Ovary (tissue), 7 donors: ENCODE measurements at regions not wholly inside any gene's neighbourhood (a gene's known extent, or its start where the extent isn't known, plus 50 kb on each side); places are given as distances from the start of the nearest gene placed in this dataset.

Source experiments
- DNase-seq, 5 donors: peaks; one replicate each; pipeline ENCODE4 v3.0.0-alpha.2; 2019 to 2020
- H3K27ac ChIP-seq, 2 donors: fragments of 200-600 bp; one replicate each; pipeline versions ENCODE4 v1.5.1 to v1.8.0; 2019 to 2022
- H3K27me3 ChIP-seq: fragments of 200-600 bp; one replicate; pipeline ENCODE4 v1.8.0; 2022
- H3K36me3 ChIP-seq: fragments of 200-600 bp; sonication (generic); one replicate; pipeline ENCODE4 v1.5.1; 2019
- H3K4me1 ChIP-seq: one replicate; pipeline ENCODE4 v1.8.1; 2013; ENCODE audit warnings: mild to moderate bottlenecking, moderate library complexity; ENCODE audit not compliant: insufficient read depth
- H3K4me3 ChIP-seq: fragments of 200-600 bp; sonication (generic); one replicate; pipeline ENCODE4 v1.5.1; 2017
- H3K9me3 ChIP-seq, 2 donors: fragments of 200-600 bp in 1 of 2; sonication (generic) in 1 of 2; one replicate each; pipeline versions ENCODE4 v1.5.1 to v1.8.1; 2013 to 2019; ENCODE audit warnings: mild to moderate bottlenecking in 1 of 2, moderate library complexity in 1 of 2
- CTCF ChIP-seq, 3 donors: fragments of 450-650 bp in 2 of 3; fragments of 200-600 bp in 1 of 3; IDR thresholded peaks; one replicate each; pipeline versions ENCODE4 v1.5.1 to v1.8.0; 2016 to 2022; ENCODE audit warnings: antibody characterized with exemption in 3 of 3, mild to moderate bottlenecking in 1 of 3
- EP300 ChIP-seq: sonication (generic); formaldehyde crosslinking; IDR thresholded peaks from one replicate; pipeline ENCODE4 v1.6.1; 2017; ENCODE audit warnings: antibody characterized with exemption
- POLR2A ChIP-seq: fragments of 450-650 bp; IDR thresholded peaks from one replicate; pipeline ENCODE4 v1.6.1; 2017; ENCODE audit warnings: antibody characterized with exemption, mild to moderate bottlenecking, moderate library complexity
- WGBS, 3 donors: extraction: QIAGEN DNeasy Blood & Tissue Kit in 1 of 3; methylation state at CpG; one replicate each; pipeline versions ENCODE4 v1.1.5 to v1.1.7; 2013 to 2017; 5-methylcytosine and 5-hydroxymethylcytosine counted together
- intact Hi-C, 4 donors: fragments of 100-400 bp; cut with DNase I; formaldehyde crosslinking; loops; one replicate each; pipeline versions ENCODE4 v1.11.0 to v1.15.1; 2022 to 2023
- donor health status: DM: no; HTN: no; CAD: no; lungs with moderate emphysema.
- donor health status: DM: no; HTN: no; CAD: no.
- donor health status: Bipolar disorder and iron deficiency.
- donor health status: DM: no; HTN: no; CAD: no.
- donor health status: DM: yes; HTN: yes; CAD: no.

DNA sequence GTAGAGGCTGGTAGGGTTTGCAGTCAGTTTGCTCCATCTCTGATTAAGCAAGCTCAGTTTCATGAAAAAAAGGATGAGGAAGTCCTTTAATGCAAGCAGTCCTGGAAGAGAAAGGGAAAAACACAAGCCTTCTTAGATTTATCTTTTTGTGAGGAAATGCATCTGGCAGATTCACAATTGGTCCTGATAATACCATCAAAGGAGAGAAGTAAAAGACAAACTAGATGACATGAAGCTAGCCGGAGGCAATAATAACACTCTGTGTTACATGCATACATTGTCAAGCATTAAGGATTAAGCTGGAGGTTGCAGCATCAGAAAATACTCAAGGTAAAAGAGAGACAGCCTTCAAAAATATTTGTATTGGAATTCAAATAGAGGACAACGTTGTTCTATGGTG lies 356.0 kb upstream of the TEX13C start, which contains the start of gene TENM1:
TSS of gene TENM1 (minus strand) at position 101 of the 400 bp plus-strand sequence.
- DNase-seq = no peak
- H3K27me3 ChIP-seq = no peaks in the 10 kb centered on the region
- no peak within 1 kb of the TSS for H3K4me3 ChIP-seq
- H3K27ac ChIP-seq = no peak within 1 kb of the TSS
- H3K9me3 ChIP-seq = no peaks in the 10 kb centered on the region
- H3K36me3 ChIP-seq = no peaks in the 10 kb centered on the region
- no peak for TF ChIP-seq CTCF (IDR thresholded peaks at IDR 0.05)
- no peak for TF ChIP-seq EP300
- TF ChIP-seq POLR2A = no peak
- intact Hi-C loops = no loop called here
- no peaks in the 10 kb centered on the region for H3K4me1 ChIP-seq
- 20 to 34% (median 33%) methylated on average over 2 of the region's 2 CpGs for WGBS, 3 donors

GRCh38 chrX:124975456-124975855 lies 344.2 kb upstream of the TEX13C start:
- no peak overlapping the region for H3K4me3 ChIP-seq
- intact Hi-C loops = no loop called here

DNA sequence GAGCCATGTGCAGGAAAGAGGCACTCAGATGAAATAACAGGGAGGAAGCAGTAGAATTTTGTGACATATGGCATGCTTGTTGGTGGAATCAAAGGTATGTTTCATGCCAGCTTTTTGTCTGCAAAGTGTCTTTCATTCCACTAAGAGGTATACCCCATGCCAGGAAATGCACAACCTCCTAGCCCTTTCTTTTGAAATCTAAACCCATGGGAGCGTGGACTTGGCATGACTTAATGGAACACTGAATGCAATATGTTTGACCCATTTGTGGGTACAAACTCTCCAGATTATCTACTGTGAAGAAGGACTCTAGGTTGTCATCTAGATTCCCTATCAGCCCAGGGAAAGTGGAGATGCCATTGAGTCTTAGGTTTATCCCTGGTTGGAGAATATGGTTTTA lies 338.3 kb upstream of the TEX13C start:
- Histone ChIP-seq H3K4me1 (no peaks in the 10 kb centered on the region), H3K27me3 (no peaks in the 10 kb centered on the region), H3K27ac (no peak overlapping the region), H3K4me3 (no peak overlapping the region), H3K36me3 (no peaks in the 10 kb centered on the region), H3K9me3 (no peaks in the 10 kb centered on the region)
- TF ChIP-seq EP300 = no peak
- TF ChIP-seq CTCF (IDR thresholded peaks at IDR 0.05) = no peak
- no peak for TF ChIP-seq POLR2A
- intact Hi-C loops = no loop called here
- WGBS, 3 donors = 63 to 84% (median 67%) methylated on average over 1 of the region's 1 CpG
- DNase-seq = no peak

More at GRCh38 chrX:124975456-124975855, 344.2 kb upstream of the TEX13C start:
- Histone ChIP-seq H3K9me3 (no peaks in the 10 kb centered on the region), H3K36me3 (no peaks in the 10 kb centered on the region), H3K27ac (no peak overlapping the region), H3K4me1 (no peaks in the 10 kb centered on the region), H3K27me3 (no peaks in the 10 kb centered on the region)
- no peak for TF ChIP-seq CTCF (IDR thresholded peaks at IDR 0.05)
- TF ChIP-seq POLR2A = no peak
- no peak for TF ChIP-seq EP300
- WGBS, 3 donors = 68 to 78% (median 77%) methylated on average over 3 of the region's 3 CpGs
- DNase-seq = no peak

- intact Hi-C loops = no loop called here
- Histone ChIP-seq H3K9me3 (no peaks in the 10 kb centered on the region), H3K36me3 (no peaks in the 10 kb centered on the region), H3K27ac (no peak overlapping the region), H3K27me3 (no peaks in the 10 kb centered on the region), H3K4me3 (no peak overlapping the region), H3K4me1 (no peaks in the 10 kb centered on the region)
- DNase-seq = no peak
- 47 to 53% (median 51%) methylated on average over 3 of the region's 3 CpGs for WGBS, 3 donors
- no peak for TF ChIP-seq EP300
- TF ChIP-seq CTCF (IDR thresholded peaks at IDR 0.05) = no peak
- TF ChIP-seq POLR2A = no peak
Observed at GRCh38 chrX:124984140-124984813, 335.4 kb upstream of the TEX13C start.
